Stimulated activated CD8-positive, alpha-beta memory T cell treated with anti-CD3 and anti-CD28 coated beads, Interleukin-7, amount 100 ng/mL, for 48 hours (primary cell): ENCODE measurements at regions not wholly inside any gene's neighbourhood (a gene's known extent, or its start where the extent isn't known, plus 50 kb on each side); places are given as distances from the start of the nearest gene placed in this dataset.

Source experiments
- DNase-seq, 2 donors: peaks; one replicate each; pipeline ENCODE4 v3.0.0-alpha.2; 2020; ENCODE audit warnings: low read depth in 1 of 2; ENCODE audit errors: extremely low read depth in 1 of 2

DNA sequence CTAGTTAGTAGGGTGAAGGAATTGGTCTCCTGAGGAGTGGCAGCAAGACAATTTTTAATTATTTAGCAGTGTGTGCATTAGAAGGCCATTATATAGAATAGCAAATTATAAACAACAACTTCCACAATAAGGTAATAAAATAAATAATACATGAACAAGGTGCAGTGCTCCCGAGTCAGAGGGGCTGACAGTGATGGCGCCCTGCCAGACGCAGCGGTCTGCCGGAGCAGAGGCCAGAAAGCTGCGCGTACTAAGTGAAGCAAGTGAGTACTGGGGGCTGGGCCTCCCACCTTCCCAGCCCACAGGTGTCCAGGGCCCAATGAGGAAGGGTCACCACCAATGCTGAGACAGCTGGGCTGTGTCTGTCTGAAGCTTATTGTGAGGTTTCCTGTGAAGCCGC, 72.0 kb upstream of the VRK1 start:
- no peak for DNase-seq

DNA sequence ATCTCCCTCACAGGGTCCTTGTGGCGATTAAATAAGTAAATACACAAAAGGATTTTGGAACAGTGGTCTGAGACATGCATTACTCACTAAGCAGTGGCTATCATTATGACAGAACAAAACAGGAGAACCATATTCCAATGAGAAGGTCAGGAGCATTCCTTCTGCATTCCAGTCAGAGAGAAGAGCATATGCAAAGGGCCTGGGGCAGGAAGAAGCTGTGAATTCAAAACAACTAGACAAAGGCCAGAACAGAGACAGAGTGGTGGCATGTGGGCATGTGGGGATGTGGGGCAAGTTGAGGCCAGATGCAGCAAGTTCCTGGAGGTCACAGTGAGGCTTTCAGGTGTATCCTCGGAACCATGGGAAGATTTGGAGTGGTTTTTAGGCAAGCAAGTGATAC, 70.1 kb upstream of the VRK1 start:
- no peak for DNase-seq

DNA sequence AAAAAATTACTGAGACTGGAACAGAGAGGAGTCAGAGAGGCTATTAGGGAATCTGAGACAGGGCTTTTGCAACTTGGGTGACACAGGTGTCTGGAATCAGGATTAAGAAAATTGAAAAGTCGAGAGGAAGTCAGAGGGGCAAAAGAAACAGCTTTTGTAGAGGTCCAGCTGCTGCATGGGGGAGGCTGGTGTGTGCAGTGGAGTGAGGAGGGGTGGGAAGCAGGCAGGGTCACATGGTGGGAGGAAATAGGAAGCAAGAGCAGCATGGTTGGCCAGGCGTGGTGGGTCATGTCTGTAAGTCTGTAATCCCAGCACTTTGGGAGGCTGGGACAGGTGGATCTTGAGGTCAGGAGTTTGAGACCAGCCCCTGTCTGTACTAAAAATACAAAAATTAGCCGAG, 69.7 kb upstream of the VRK1 start:
- DNase-seq = no peak

- DNase-seq = no peak
These were observed 69.0 kb upstream of the VRK1 start for GRCh38 chr14:96727980-96728717.

GRCh38 chr14:96729889-96730288, 67.3 kb upstream of the VRK1 start:
- no peak for DNase-seq

- DNase-seq = no peak
These were observed 66.8 kb upstream of the VRK1 start for GRCh38 chr14:96730386-96730785.

DNA sequence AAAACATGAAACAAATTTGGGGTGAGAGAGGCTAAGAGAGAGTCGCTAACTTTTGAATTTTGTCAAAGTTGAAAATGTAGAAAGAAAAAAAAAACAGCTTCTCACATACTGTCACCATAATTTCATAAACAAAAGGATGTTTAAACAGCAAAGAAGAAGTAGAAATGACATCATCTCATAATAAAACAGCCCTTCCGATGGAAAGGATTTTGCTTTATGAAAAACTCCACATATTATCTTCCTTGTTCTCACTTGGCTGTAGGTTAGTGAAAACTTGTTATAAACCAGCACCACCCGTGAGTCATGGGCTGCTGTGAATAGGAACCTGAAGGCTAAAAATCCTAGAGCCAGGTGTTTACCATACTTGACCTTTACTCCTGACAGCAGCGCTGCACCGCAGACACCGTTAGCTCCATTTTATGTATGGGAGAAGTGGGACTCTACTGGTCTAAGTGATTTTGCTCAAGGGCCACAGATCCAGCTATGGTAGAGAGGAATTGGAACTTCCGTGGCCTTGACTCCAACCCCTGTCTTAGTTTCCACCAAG, 63.0 kb upstream of the VRK1 start:
- DNase-seq = no peak

DNA sequence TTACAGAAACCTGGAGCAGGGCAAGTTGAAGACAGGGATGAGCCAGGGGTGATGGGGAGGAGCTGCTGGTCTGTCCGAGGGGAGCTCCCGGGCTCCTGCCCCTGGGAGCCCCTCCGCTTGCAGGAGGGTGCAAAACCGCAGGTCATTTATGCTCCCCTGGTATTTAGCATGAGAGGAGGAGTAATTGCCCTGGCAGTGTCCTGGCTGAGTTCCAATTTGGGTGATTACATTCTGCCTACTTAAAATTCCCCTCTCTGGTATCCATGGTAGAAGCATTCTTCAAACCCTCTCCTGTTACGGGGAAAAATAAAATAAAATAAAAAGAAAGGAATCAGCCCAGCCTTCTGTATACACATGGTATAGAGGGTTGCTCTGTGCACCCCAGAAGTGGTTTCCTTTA, 61.7 kb upstream of the VRK1 start:
- DNase-seq = no peak

DNA sequence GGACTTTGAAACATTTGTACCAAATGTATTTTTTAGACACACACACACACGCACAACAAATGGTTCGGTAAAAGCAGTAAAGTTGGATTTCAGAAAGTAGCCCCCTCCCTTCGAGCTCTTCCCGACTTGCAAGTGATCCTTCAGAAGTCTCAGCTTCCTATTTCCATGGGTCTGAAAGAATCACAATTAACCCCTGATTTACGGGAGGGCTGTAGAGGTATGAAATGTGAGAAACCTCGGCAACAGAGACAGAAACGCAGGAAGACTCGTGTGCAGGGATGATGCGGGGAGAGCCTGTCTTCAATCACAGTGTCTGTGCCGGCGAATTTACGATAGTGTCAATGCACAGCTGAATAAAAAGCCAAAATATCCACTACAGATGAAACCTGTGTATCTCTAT, 60.7 kb upstream of the VRK1 start:
- DNase-seq = no peak

DNA sequence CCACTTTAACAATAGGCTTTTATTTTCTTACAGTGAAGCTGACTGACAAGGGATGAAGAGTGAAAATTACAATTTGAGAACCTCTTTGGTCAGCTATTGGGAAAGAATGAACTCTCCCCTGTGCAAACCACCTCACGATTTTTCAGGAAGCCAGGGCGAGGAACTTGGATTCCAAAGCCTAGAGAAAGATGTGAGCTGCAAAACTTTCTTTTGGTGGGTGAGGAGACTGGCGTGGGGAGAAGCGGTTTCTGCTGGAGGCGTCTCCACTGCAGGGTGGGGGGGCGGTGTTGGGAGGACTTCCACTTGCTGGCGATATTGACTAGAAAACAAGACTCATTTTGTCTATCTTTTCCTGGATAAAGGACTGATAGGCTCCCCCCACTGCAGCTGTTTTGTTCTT, 59.3 kb upstream of the VRK1 start:
- DNase-seq = no peak

DNA sequence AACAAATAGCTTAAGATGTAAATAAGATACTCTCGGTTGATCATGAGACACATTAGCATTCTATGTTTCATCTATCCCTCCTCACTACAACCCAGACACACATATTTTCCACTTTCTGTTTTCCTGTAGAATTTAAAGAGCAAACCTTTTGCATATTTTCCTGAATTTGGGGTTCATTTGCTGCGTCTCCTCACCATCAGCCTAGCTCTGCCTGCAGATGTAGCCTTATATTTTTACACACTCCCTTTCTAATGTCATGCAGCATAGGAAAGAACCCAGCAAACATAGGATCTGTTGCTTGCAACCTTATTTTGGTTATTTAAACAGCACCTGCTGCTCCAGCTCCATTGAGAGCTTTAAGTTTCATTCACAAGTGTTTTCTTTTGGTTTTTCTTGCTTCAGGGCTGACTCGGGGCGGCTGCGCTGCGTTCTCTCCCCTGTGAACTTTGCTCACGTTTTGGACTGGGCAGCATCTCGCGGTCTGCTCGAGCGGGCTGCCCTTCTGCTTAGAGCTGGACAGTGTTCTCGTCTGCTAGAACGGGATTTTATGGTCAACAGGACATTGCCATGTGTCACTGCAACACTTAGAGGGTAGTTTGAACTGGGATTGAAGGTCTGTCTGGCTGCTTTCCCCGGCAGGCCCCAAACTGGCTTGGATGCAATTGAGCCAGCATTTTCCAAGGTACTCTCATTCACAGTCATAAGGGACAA, 57.8 kb upstream of the VRK1 start:
- no peak for DNase-seq

GRCh38 chr14:96741151-96741977, 55.8 kb upstream of the VRK1 start:
- DNase-seq = peak; percentile 29 to 43

DNA sequence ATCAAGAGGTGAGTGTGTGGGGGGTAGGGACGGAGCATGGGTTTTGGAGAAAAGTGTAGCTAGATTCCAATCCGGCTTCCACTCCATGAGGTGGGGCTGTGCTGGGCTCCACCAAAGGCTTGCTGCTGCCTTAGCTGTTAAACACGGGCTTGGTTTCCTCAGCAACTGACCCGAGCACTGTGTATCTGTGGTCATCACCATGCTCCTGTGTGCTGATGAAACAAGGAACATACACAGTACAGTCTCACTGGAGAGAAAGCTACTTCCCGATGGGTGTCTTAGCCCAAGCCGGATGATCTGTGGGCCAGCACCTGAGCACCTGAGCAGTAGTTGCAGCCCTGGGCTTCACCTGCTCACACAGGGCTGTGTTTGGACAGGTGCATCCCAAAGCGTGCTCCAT, 52.9 kb upstream of the VRK1 start:
- no peak for DNase-seq

- DNase-seq = no peak
These were observed 51.6 kb upstream of the VRK1 start for GRCh38 chr14:96745500-96746051.

GRCh38 chr14:96746101-96746500, 51.1 kb upstream of the VRK1 start:
- DNase-seq = no peak

DNA sequence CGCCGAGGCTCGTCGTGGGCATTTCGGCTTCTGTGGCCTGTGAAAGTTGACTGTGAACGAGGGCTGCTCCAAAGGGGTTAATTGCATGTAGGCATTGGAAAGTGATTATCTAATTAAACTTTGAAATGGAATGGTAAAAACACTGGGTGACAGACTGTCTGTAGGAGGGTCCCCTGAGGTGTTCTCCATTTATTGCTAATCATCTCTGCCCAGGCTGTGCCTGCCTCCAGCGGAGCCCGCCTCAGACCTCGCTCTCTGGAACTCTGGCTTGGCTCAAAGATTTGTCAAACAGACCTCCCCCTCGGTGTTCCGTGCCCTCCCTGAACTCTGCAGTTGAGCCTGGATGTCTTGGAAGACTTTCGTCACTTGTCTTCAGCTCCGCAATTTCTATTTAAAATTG, 50.2 kb upstream of the VRK1 start:
- DNase-seq = no peak
